Adipocyte (in vitro differentiated cells): ENCODE measurements at regions not wholly inside any gene's neighbourhood (a gene's known extent, or its start where the extent isn't known, plus 50 kb on each side); places are given as distances from the start of the nearest gene placed in this dataset.

Source experiments
- DNase-seq: peaks from one replicate; pipeline ENCODE4 v3.0.0-alpha.2; 2015; ENCODE audit warnings: low read depth
- H3K27me3 ChIP-seq: replicated peaks from 2 replicates; pipeline ENCODE4 v1.7.0; 2013; ENCODE audit warnings: mild to moderate bottlenecking, low read length, moderate library complexity; ENCODE audit not compliant: control insufficient read depth, insufficient read depth
- H3K36me3 ChIP-seq: 2 replicates; pipeline ENCODE4 v1.7.0; 2013; ENCODE audit warnings: low read length, mild to moderate bottlenecking, moderate library complexity; ENCODE audit not compliant: control insufficient read depth, insufficient read depth, severe bottlenecking
- H3K4me1 ChIP-seq: 2 replicates; pipeline ENCODE4 v1.7.0; 2013; ENCODE audit warnings: mild to moderate bottlenecking, low read length, moderate library complexity; ENCODE audit not compliant: control insufficient read depth, insufficient read depth
- H3K4me3 ChIP-seq: 2 replicates; pipeline ENCODE4 v1.7.0; 2013; ENCODE audit warnings: mild to moderate bottlenecking, low read length, moderate library complexity
- H3K9ac ChIP-seq: 2 replicates; pipeline ENCODE4 v1.7.0; 2013; ENCODE audit warnings: mild to moderate bottlenecking, low read length, moderate library complexity
- H3K9me3 ChIP-seq: 2 replicates; pipeline ENCODE4 v1.7.0; 2013; ENCODE audit warnings: mild to moderate bottlenecking, low read length, moderate library complexity; ENCODE audit not compliant: control insufficient read depth

- DNase-seq, result no peak
- Histone ChIP-seq H3K9ac (no peak overlapping the region), H3K4me1 (peaks cover 14% of the 10 kb centered on the region)
Measured at GRCh38 chr2:62296832-62297623, 101.1 kb downstream of the B3GNT2 start.

DNA sequence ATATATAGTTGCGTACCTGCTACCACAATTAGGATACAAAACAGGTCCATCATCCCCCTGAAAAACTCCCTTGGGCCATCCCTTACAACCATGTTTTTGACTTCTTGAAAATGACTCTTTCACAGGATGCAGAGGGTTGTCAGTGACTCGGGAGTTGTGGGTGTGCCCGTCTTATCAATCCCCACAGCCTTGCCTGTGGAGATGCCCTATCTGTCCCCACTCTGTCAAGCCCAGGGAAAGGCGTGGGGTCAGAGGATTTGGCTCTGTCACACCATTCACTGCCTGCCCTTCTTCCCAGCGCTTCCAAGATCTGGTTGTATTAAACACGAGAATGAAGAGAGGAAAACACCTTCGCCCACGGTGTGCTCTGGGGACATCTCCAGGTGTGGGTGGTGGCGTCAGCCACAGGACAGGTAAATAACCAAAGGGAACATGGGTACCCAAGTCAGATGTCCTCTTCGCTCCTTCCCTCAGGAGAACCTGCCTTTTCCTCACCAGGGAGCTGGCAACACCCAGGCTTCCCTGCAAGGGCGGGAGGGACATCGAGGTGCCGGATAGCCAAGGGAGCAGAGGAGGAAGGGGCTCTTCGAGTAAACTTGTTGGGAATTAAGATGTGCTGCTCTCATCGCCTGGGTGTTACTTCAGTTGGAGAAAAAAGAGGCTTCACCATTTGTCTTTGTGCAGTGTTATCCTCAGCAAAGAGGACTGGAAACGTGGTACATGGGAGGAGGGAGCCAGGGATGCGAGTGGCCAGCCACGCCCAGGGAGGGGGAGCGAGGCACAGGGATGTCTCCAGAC is 100.3 kb downstream of the B3GNT2 start:
- Histone ChIP-seq H3K27me3 (no peaks in the 10 kb centered on the region), H3K36me3 (no peaks in the 10 kb centered on the region), H3K9me3 (no peaks in the 10 kb centered on the region), H3K4me3 (no peak overlapping the region), H3K9ac (no peak overlapping the region), H3K4me1 (peaks cover 17% of the 10 kb centered on the region)
- DNase-seq, result no peak

More at GRCh38 chr2:62296832-62297623, 101.1 kb downstream of the B3GNT2 start:
- no peaks in the 10 kb centered on the region for H3K9me3 ChIP-seq
- H3K27me3 ChIP-seq, result no peaks in the 10 kb centered on the region
- H3K4me3 ChIP-seq, result no peak overlapping the region
- no peaks in the 10 kb centered on the region for H3K36me3 ChIP-seq

DNA sequence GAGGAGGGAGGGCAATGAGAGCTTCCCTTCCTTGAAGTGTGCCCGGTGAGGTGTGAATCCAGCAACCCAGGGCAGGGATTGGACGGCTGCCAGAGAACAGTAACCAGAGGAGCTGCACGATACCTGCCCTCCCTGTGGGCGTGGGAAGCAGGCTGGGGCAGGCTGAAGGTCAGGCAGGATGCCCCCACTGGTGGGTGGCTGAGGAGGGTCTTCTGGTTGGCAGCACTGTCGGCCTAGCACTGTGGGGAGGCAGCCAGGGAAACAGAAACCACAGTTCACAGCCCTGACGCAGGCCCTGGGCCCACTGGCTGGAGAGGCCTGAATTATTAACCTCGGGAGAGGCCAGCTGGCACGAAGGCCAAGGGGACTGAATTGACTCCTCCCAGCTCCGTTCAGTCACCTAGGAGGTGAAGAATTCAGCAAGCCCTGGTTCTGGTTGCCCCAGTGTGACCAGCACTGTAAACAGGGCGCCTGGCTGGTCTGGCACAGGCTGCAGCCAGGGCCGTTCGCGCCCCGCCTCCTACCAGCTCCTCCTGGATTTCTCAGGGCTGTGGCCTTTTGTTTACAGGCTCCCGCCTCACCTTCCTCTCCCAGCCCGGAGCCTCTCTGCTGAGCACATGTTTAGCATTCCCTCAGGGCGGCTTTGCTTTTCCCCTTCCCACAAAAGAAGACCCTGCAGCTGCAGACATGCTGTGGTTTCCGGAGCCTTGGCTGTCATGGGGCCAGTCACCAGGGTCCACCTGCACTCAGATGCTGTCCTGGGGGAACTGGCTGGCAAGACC is 97.8 kb downstream of the B3GNT2 start:
- Histone ChIP-seq H3K4me1 (peaks cover 18% of the 10 kb centered on the region), H3K9ac (peak overlapping the region; percentile 15), H3K9me3 (no peaks in the 10 kb centered on the region), H3K4me3 (no peak overlapping the region), H3K36me3 (no peaks in the 10 kb centered on the region), H3K27me3 (no peaks in the 10 kb centered on the region)
- DNase-seq, result no peak

- no peak for DNase-seq
- Histone ChIP-seq H3K4me3 (no peak overlapping the region), H3K9me3 (no peaks in the 10 kb centered on the region), H3K27me3 (no peaks in the 10 kb centered on the region), H3K36me3 (no peaks in the 10 kb centered on the region), H3K4me1 (peaks cover 24% of the 10 kb centered on the region), H3K9ac (no peak overlapping the region)
Measured at GRCh38 chr2:62293151-62293489, 97.2 kb downstream of the B3GNT2 start.

- no peaks in the 10 kb centered on the region for H3K9me3 ChIP-seq
- H3K4me3 ChIP-seq, result no peak overlapping the region
- no peaks in the 10 kb centered on the region for H3K27me3 ChIP-seq
- H3K4me1 ChIP-seq, result peaks cover 29% of the 10 kb centered on the region
- DNase-seq, result peak; percentile 28
- no peaks in the 10 kb centered on the region for H3K36me3 ChIP-seq
- no peak overlapping the region for H3K9ac ChIP-seq
Measured at GRCh38 chr2:62292190-62292589, 96.3 kb downstream of the B3GNT2 start.

DNA sequence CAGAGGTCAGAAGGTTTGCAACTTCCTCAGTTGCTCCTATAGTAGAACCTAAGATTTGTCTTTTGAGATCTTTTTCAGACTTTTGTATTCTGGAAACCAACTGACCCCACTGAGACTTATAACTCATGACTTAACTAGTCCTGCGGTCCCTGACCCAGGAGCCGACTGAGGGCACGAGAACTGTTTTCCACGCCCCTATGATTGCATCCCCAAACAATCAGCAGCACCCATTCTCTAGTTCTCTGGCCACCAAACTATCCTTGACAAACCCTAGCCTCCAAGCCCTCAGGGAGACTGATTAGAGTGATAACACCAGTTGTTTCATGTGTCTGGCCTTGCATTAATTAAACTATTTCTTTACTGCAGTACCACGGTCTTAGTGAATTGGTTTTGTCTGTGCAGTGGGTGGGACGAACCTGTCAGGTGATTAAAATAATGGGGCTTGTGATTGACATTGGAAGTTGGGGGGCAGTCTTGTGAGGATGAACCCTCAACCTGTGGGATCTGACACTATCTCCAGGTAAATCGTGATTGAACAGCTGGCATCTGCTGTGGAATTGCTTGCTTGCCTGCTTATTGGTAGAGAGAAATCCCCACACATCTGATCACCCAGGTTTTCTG is 95.7 kb downstream of the B3GNT2 start:
- no peak overlapping the region for H3K9ac ChIP-seq
- no peak for DNase-seq

DNA sequence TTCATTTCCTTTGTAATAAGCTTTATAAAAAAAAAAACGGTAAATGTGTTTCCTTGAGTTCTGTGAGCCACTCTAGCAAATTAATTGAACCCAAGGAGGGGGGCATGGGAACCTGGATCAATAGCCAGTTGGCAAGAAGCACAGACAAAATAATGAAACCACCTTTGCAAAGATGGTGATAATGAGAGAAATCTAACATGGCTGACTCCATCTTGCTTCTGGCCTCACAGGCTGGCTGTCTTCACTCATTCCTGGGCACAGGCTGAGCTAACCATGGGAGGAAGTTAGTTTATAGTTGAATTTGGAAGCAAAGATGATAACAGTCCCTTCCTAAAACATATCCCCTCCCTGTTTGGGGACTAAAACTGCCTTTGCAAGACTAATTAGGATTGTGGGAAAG is 95.1 kb downstream of the B3GNT2 start:
- Histone ChIP-seq H3K4me3 (no peak overlapping the region), H3K9ac (no peak overlapping the region), H3K27me3 (no peaks in the 10 kb centered on the region), H3K36me3 (no peaks in the 10 kb centered on the region), H3K9me3 (no peaks in the 10 kb centered on the region), H3K4me1 (peaks cover 29% of the 10 kb centered on the region)
- no peak for DNase-seq

More for the DNA sequence above, 95.7 kb downstream of the B3GNT2 start:
- no peaks in the 10 kb centered on the region for H3K27me3 ChIP-seq
- H3K4me3 ChIP-seq, result no peak overlapping the region
- H3K36me3 ChIP-seq, result no peaks in the 10 kb centered on the region
- H3K4me1 ChIP-seq, result peaks cover 29% of the 10 kb centered on the region
- no peaks in the 10 kb centered on the region for H3K9me3 ChIP-seq

DNA sequence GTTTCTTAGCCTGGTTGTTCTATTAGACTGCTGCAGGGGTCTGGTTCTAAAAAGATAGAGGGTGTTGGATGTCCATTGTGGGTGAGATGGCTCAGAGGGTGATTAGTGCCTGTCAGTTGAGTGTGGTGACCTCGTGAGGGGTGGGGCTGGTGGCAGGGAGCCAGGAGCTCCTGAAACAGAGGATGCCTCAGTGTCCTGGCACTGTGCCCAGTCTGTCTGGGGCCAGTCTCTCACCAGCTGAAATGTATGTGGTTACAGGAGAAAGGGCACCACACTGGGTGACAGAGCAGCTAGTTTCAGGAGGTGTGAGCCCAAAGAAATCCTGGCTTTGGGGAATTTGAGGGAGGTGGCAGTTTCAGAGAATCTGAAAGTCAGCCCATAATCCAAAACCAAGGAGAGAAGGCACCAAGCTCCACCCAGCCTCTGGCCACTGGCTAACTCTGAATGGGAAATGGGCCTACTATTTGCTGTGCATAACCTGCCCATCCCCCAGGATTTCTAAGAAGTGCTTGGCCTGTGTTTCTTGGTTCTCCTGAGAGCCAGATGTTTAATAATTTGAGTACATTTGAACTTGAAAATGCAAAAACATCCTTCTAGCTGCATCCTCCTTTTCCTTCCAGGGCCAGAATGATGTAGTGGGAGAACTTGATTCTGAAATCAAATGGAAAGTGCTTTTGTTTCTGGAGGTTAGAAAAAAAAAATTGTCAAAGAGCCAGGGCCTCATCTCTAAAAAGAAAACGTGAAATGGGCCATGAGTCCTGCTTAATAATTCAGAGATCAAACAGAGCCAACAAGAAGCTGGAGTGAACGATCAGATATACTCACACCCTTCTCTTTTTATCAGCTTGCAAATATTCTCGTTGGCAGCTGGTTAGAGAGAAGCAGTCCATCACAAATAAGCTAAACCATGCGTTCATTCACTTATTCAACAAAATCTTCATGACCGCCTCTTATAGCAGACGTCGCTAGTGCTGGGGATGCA is 92.3 kb downstream of the B3GNT2 start:
- no peaks in the 10 kb centered on the region for H3K27me3 ChIP-seq
- no peak overlapping the region for H3K9ac ChIP-seq
- H3K36me3 ChIP-seq, result no peaks in the 10 kb centered on the region
- no peak overlapping the region for H3K4me3 ChIP-seq
- peaks cover 21% of the 10 kb centered on the region for H3K4me1 ChIP-seq
- DNase-seq, result peak; percentile 18
- peaks cover 12% of the 10 kb centered on the region for H3K9me3 ChIP-seq

DNA sequence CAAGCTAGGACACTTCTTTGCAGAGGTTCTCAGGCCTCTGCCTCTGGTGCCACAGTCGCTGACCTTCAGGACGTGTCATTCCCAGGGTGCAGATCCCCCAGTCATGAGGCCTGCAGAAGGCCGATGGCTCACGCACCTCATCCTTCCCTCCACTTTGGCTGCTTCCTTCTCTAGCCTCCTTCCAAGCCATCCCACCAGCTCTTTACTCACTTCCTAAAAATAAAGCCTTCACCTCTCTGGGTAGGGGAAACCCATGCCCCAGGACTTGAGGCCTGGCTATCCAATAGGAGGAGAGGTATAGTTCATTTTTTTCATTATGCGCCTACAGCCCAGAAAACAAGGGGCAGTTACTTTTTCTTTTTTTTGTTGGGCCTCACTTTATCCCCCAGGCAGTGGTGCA is 91.4 kb downstream of the B3GNT2 start:
- H3K4me3 ChIP-seq, result no peak overlapping the region
- peaks cover 12% of the 10 kb centered on the region for H3K9me3 ChIP-seq
- H3K27me3 ChIP-seq, result no peaks in the 10 kb centered on the region
- no peaks in the 10 kb centered on the region for H3K36me3 ChIP-seq
- H3K4me1 ChIP-seq, result peaks cover 18% of the 10 kb centered on the region
- H3K9ac ChIP-seq, result no peak overlapping the region
- no peak for DNase-seq

GRCh38 chr2:62286089-62286785 is 90.3 kb downstream of the B3GNT2 start:
- DNase-seq, result no peak
- Histone ChIP-seq H3K9me3 (peaks cover 12% of the 10 kb centered on the region), H3K4me3 (no peak overlapping the region), H3K4me1 (peaks cover 12% of the 10 kb centered on the region), H3K27me3 (no peaks in the 10 kb centered on the region), H3K9ac (no peak overlapping the region), H3K36me3 (no peaks in the 10 kb centered on the region)
